SK-N-SH (cell line): ENCODE measurements at regions not wholly inside any gene's neighbourhood (a gene's known extent, or its start where the extent isn't known, plus 50 kb on each side); places are given as distances from the start of the nearest gene placed in this dataset.

Experiments used
- CTCF ChIA-PET: fragments of 300-600, 350-600 bp; formaldehyde crosslinking; extraction: SDS; loops from one replicate; lab custom pipeline; 2021; lab: Yijun Ruan, JAX
- POLR2A ChIA-PET: fragments of 350-600 bp; sonication (Branson Sonifier 250); formaldehyde crosslinking; extraction: SDS; loops from one replicate; lab custom pipeline; 2020; ENCODE audit warnings: antibody characterized with exemption, inconsistent platforms; lab: Yijun Ruan, JAX
- DNase-seq: peaks from one replicate; pipeline ENCODE4 v3.0.0; 2012
- H2AFZ ChIP-seq: fragments of 200-600 bp; sonication (generic); 2 replicates; pipeline ENCODE4 v1.8.1; 2016; ENCODE audit warnings: antibody characterized with exemption, mild to moderate bottlenecking, low read depth
- H3F3A ChIP-seq: fragments of 200-600 bp; sonication (generic); replicated peaks from 2 replicates; pipeline ENCODE3; 2016; ENCODE audit warnings: antibody characterized with exemption, mild to moderate bottlenecking; ENCODE audit not compliant: insufficient read depth
- H3K27ac ChIP-seq, 2 experiments: fragments of 200-500 bp in 1 of 2; fragments of 200-600 bp in 1 of 2; sonication (Bioruptor generic) in 1 of 2; sonication (generic), shearing (Covaris generic) in 1 of 2; 2 replicates each; pipeline versions ENCODE4 v1.5.1 to v1.6.1; 2014 to 2016; ENCODE audit warnings: low read depth in 2 of 2, inconsistent platforms in 1 of 2, low read length in 1 of 2, mild to moderate bottlenecking in 1 of 2, mixed read lengths in 1 of 2
- H3K27me3 ChIP-seq: fragments of 200-600 bp; sonication (generic), shearing (Covaris generic); 2 replicates; pipeline ENCODE4 v1.6.1; 2016; ENCODE audit warnings: mixed run types; ENCODE audit not compliant: insufficient read depth
- H3K36me3 ChIP-seq, 2 experiments: fragments of 200-500 bp in 1 of 2; fragments of 200-600 bp in 1 of 2; sonication (Bioruptor generic) in 1 of 2; sonication (generic) in 1 of 2; replicated peaks in 1 of 2; 2 replicates each; pipeline versions ENCODE3 to v1.5.1; 2014 to 2016; ENCODE audit warnings: low read length in 1 of 2, mild to moderate bottlenecking in 1 of 2; ENCODE audit not compliant: insufficient read depth in 2 of 2, control insufficient read depth in 1 of 2
- H3K4me1 ChIP-seq, 2 experiments: fragments of 200-500 bp in 1 of 2; fragments of 200-600 bp in 1 of 2; sonication (Bioruptor generic) in 1 of 2; sonication (generic), shearing (Covaris generic) in 1 of 2; 2 replicates each; pipeline versions ENCODE4 v1.5.1 to v1.6.1; 2014 to 2016; ENCODE audit warnings: low read depth in 1 of 2, low read length in 1 of 2, mixed run types in 1 of 2; ENCODE audit not compliant: insufficient read depth in 2 of 2, control insufficient read depth in 1 of 2
- H3K4me2 ChIP-seq: fragments of 200-600 bp; sonication (generic), shearing (Covaris generic); 2 replicates; pipeline ENCODE4 v1.6.1; 2017; ENCODE audit warnings: mixed run types
- H3K4me3 ChIP-seq, 2 experiments: fragments of 200-500 bp in 1 of 2; fragments of 200-600 bp in 1 of 2; sonication (Bioruptor generic) in 1 of 2; sonication (generic), shearing (Covaris generic) in 1 of 2; 2 replicates each; pipeline versions ENCODE4 v1.5.1 to v1.8.1; 2014 to 2016; ENCODE audit warnings: low read depth in 2 of 2, inconsistent platforms in 1 of 2, low read length in 1 of 2, mild to moderate bottlenecking in 1 of 2, mixed read lengths in 1 of 2, moderate library complexity in 1 of 2
- H3K79me2 ChIP-seq: fragments of 200-600 bp; sonication (generic); 2 replicates; pipeline ENCODE4 v1.8.1; 2017; ENCODE audit warnings: mild to moderate bottlenecking; ENCODE audit not compliant: insufficient read depth
- H3K9ac ChIP-seq: fragments of 200-600 bp; sonication (generic); 2 replicates; pipeline ENCODE4 v1.6.1; 2017; ENCODE audit warnings: mixed run types
- H3K9me2 ChIP-seq: fragments of 200-600 bp; sonication (generic); 2 replicates; pipeline ENCODE4 v1.6.1; 2017; ENCODE audit warnings: mixed run types
- H3K9me3 ChIP-seq: fragments of 200-600 bp; sonication (generic); 2 replicates; pipeline ENCODE4 v1.6.1; 2017; ENCODE audit warnings: mixed run types, mild to moderate bottlenecking, moderate library complexity
- H4K20me1 ChIP-seq: fragments of 200-600 bp; sonication (generic); 2 replicates; pipeline ENCODE4 v1.6.1; 2017; ENCODE audit warnings: mild to moderate bottlenecking, mixed run types; ENCODE audit not compliant: insufficient read depth
- ELF1 ChIP-seq: IDR thresholded peaks from 2 replicates; pipeline ENCODE4 v1.4.0; 2012
- EZH2phosphoT487 ChIP-seq: fragments of 200-600 bp; sonication (generic); IDR thresholded peaks from 2 replicates; pipeline ENCODE4 v1.6.1; 2017; ENCODE audit warnings: low read depth, mixed run types, mild to moderate bottlenecking, antibody characterized with exemption, moderate library complexity, borderline replicate concordance
- FOXJ3 ChIP-seq: sonication (generic); formaldehyde crosslinking; IDR thresholded peaks from 2 replicates; pipeline ENCODE4 v1.5.1; 2020; ENCODE audit warnings: mild to moderate bottlenecking, missing genetic modification reagents
- FOXM1 ChIP-seq: IDR thresholded peaks from 2 replicates; pipeline ENCODE4 v1.4.0; 2012; ENCODE audit warnings: low read depth, mild to moderate bottlenecking
- GATA2 ChIP-seq: sonication (generic); formaldehyde crosslinking; IDR thresholded peaks from 2 replicates; pipeline ENCODE4 v1.5.0; 2020; ENCODE audit warnings: mild to moderate bottlenecking, missing genetic modification reagents
- MEF2A ChIP-seq: IDR thresholded peaks from 2 replicates; pipeline ENCODE4 v1.4.0; 2012; ENCODE audit warnings: low read depth, borderline replicate concordance
- NRF1 ChIP-seq: IDR thresholded peaks from 2 replicates; pipeline ENCODE4 v1.6.1; 2012; ENCODE audit warnings: low read depth, mild to moderate bottlenecking, low read length
- RAD21 ChIP-seq: IDR thresholded peaks from 2 replicates; pipeline ENCODE4 v1.6.1; 2012; ENCODE audit warnings: mild to moderate bottlenecking, low read length
- RXRA ChIP-seq: IDR thresholded peaks from 2 replicates; pipeline ENCODE4 v1.4.0; 2012; ENCODE audit warnings: low read depth, mild to moderate bottlenecking, borderline replicate concordance
- SIN3A ChIP-seq: IDR thresholded peaks from 2 replicates; pipeline ENCODE4 v1.6.1; 2012; ENCODE audit warnings: low read depth, mild to moderate bottlenecking, low read length, moderate library complexity, borderline replicate concordance
- SMC3 ChIP-seq: IDR thresholded peaks from 2 replicates; pipeline ENCODE4 v1.6.1; 2012; ENCODE audit warnings: low read depth, low read length, improper control_type of control experiment
- TAF1 ChIP-seq: IDR thresholded peaks from 2 replicates; pipeline ENCODE4 v1.6.1; 2012; ENCODE audit warnings: low read depth, mild to moderate bottlenecking, low read length, moderate library complexity, borderline replicate concordance
- TEAD4 ChIP-seq: IDR thresholded peaks from 2 replicates; pipeline ENCODE4 v1.4.0; 2012; ENCODE audit warnings: mild to moderate bottlenecking, borderline replicate concordance; ENCODE audit not compliant: insufficient read depth
- WGBS: methylation state at CpG from one replicate; pipeline ENCODE4 v1.1.6; 2017; ENCODE audit warnings: low lambda C conversion rate; 5-methylcytosine and 5-hydroxymethylcytosine counted together
- TF ChIP-seq, protein P1 (sequence below): IDR thresholded peaks from 2 replicates; pipeline ENCODE4 v1.4.0; 2012; ENCODE audit warnings: low read depth, borderline replicate concordance
- TF ChIP-seq, protein P2 (sequence below): IDR thresholded peaks from 2 replicates; pipeline ENCODE4; 2012
- TF ChIP-seq, protein P3 (sequence below): fragments of 200-600 bp; sonication (generic); IDR thresholded peaks from 2 replicates; pipeline ENCODE4 v1.6.1; 2017; ENCODE audit warnings: antibody characterized with exemption, mild to moderate bottlenecking, moderate library complexity
- TF ChIP-seq, protein P4 (sequence below): fragments of 150-350 bp; IDR thresholded peaks from 2 replicates; pipeline ENCODE4 v1.6.1; 2016; ENCODE audit warnings: mild to moderate bottlenecking, low read depth, low read length
- TF ChIP-seq, protein P5 (sequence below): IDR thresholded peaks from 2 replicates; pipeline ENCODE4 v1.4.0; 2012; ENCODE audit warnings: low read depth
- TF ChIP-seq, protein P6 (sequence below): IDR thresholded peaks from 2 replicates; pipeline ENCODE4 v1.4.0; 2012; ENCODE audit warnings: low read depth, borderline replicate concordance

DNA sequence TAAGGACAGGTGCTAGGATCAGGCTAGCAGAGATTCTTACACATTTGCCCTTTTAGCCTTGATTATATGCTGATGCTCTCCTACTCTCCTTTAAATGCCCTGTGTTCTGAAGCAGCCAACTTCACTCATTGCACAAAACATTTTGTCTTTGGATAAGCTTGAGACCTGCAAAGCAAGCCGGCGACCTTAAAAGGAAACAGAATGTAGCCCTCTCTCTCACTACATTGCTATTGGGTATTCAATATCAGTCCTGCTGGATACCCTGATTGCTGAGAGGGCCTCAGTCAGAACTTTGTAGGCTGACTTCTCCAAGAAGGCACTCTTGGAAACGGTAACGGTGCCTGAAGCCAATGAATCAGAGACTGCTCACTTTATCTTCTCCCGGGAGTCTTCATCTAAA lies 528.9 kb downstream of the DTWD2 start:
- H3K4me1 ChIP-seq: no peaks in the 10 kb centered on the region
- DNase-seq: no peak
- H3K9me2 ChIP-seq: no peaks in the 10 kb centered on the region
- H3K9me3 ChIP-seq: 0 out of 2 replicates have a peak, but pooled peaks cover 4% of the 10 kb centered on the region
- TF ChIP-seq, protein P1, sequence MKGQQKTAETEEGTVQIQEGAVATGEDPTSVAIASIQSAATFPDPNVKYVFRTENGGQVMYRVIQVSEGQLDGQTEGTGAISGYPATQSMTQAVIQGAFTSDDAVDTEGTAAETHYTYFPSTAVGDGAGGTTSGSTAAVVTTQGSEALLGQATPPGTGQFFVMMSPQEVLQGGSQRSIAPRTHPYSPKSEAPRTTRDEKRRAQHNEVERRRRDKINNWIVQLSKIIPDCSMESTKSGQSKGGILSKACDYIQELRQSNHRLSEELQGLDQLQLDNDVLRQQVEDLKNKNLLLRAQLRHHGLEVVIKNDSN: no peak
- TF ChIP-seq NRF1 (no peak), RXRA (no peak), FOXM1 (no peak), SMC3 (no peak)
- TF ChIP-seq, protein P2, sequence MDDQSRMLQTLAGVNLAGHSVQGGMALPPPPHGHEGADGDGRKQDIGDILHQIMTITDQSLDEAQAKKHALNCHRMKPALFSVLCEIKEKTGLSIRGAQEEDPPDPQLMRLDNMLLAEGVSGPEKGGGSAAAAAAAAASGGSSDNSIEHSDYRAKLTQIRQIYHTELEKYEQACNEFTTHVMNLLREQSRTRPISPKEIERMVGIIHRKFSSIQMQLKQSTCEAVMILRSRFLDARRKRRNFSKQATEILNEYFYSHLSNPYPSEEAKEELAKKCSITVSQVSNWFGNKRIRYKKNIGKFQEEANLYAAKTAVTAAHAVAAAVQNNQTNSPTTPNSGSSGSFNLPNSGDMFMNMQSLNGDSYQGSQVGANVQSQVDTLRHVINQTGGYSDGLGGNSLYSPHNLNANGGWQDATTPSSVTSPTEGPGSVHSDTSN: no peak
- TF ChIP-seq, protein P3, sequence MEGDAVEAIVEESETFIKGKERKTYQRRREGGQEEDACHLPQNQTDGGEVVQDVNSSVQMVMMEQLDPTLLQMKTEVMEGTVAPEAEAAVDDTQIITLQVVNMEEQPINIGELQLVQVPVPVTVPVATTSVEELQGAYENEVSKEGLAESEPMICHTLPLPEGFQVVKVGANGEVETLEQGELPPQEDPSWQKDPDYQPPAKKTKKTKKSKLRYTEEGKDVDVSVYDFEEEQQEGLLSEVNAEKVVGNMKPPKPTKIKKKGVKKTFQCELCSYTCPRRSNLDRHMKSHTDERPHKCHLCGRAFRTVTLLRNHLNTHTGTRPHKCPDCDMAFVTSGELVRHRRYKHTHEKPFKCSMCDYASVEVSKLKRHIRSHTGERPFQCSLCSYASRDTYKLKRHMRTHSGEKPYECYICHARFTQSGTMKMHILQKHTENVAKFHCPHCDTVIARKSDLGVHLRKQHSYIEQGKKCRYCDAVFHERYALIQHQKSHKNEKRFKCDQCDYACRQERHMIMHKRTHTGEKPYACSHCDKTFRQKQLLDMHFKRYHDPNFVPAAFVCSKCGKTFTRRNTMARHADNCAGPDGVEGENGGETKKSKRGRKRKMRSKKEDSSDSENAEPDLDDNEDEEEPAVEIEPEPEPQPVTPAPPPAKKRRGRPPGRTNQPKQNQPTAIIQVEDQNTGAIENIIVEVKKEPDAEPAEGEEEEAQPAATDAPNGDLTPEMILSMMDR: no peak
- ChIA-PET CTCF (no interaction called here), POLR2A (no interaction called here)
- no peak overlapping the region for H3K9ac ChIP-seq
- no peaks in the 10 kb centered on the region for H3K36me3 ChIP-seq
- 54% methylated on average over 5 of the region's 5 CpGs for WGBS
- H3K27me3 ChIP-seq: no peaks in the 10 kb centered on the region
- no peaks in the 10 kb centered on the region for H4K20me1 ChIP-seq
- H3K4me2 ChIP-seq: no peak overlapping the region
- no peaks in the 10 kb centered on the region for H3K79me2 ChIP-seq
- no peak overlapping the region for H2AFZ ChIP-seq
- H3K4me3 ChIP-seq: no peak overlapping the region
- H3K27ac ChIP-seq: no peak overlapping the region
- H3F3A ChIP-seq: no peaks in the 10 kb centered on the region

DNA sequence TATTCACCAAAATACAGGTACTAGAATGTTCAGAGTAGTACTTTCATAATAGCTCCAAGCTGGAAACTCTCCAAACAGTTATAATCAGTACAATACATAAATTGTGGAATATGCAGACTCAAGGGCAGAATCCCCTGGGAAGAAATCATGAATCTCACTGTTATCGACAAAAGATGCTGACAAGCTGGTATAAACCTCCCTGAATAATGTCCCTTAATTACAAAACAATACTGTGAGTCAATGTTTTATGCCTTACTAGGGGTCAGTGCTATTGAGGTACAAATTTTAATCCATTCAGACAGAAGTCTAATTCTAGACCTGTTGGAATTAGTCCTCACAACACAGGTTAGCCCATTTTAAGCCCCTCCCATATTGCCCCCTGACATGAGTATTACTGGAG lies 532.3 kb downstream of the DTWD2 start:
- Histone ChIP-seq H3F3A (no peaks in the 10 kb centered on the region), H3K27me3 (no peaks in the 10 kb centered on the region), H4K20me1 (no peaks in the 10 kb centered on the region), H3K9ac (no peak overlapping the region), H2AFZ (no peak overlapping the region), H3K4me2 (no peak overlapping the region), H3K79me2 (no peaks in the 10 kb centered on the region), H3K9me3 (peaks cover 4% of the 10 kb centered on the region; the same call in 1 of the 2 replicates), H3K36me3 (no peaks in the 10 kb centered on the region), H3K4me3 (no peak overlapping the region), H3K4me1 (no peaks in the 10 kb centered on the region), H3K9me2 (no peaks in the 10 kb centered on the region), H3K27ac (no peak overlapping the region)
- ChIA-PET CTCF (interaction anchor here (0.8 to 1.9 kb wide), 2 partner anchors 9 to 12 kb away, joined by 3 to 5 read pairs; no protein-coding TSS in a partner anchor), POLR2A (no interaction called here)
- 6% methylated on average over 1 of the region's 1 CpG for WGBS
- DNase-seq: no peak
- TF ChIP-seq, protein P3: no peak
- TF ChIP-seq TEAD4: no peak
- TF ChIP-seq SIN3A: no peak
- no peak for TF ChIP-seq FOXM1
- TF ChIP-seq, protein P4, sequence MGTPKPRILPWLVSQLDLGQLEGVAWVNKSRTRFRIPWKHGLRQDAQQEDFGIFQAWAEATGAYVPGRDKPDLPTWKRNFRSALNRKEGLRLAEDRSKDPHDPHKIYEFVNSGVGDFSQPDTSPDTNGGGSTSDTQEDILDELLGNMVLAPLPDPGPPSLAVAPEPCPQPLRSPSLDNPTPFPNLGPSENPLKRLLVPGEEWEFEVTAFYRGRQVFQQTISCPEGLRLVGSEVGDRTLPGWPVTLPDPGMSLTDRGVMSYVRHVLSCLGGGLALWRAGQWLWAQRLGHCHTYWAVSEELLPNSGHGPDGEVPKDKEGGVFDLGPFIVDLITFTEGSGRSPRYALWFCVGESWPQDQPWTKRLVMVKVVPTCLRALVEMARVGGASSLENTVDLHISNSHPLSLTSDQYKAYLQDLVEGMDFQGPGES: no peak
- TF ChIP-seq MEF2A: no peak
- TF ChIP-seq, protein P5, sequence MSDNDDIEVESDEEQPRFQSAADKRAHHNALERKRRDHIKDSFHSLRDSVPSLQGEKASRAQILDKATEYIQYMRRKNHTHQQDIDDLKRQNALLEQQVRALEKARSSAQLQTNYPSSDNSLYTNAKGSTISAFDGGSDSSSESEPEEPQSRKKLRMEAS: no peak
- TF ChIP-seq, protein P6, sequence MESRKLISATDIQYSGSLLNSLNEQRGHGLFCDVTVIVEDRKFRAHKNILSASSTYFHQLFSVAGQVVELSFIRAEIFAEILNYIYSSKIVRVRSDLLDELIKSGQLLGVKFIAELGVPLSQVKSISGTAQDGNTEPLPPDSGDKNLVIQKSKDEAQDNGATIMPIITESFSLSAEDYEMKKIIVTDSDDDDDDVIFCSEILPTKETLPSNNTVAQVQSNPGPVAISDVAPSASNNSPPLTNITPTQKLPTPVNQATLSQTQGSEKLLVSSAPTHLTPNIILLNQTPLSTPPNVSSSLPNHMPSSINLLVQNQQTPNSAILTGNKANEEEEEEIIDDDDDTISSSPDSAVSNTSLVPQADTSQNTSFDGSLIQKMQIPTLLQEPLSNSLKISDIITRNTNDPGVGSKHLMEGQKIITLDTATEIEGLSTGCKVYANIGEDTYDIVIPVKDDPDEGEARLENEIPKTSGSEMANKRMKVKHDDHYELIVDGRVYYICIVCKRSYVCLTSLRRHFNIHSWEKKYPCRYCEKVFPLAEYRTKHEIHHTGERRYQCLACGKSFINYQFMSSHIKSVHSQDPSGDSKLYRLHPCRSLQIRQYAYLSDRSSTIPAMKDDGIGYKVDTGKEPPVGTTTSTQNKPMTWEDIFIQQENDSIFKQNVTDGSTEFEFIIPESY: no peak
- no peak for TF ChIP-seq GATA2 (CRISPR knock-in tag)
- no peak for TF ChIP-seq EZH2phosphoT487
- no peak for TF ChIP-seq FOXJ3 (CRISPR knock-in tag)
- TF ChIP-seq ELF1: no peak
- no peak for TF ChIP-seq TAF1
- no peak for TF ChIP-seq RAD21
